ENCODE measurements at regions not wholly inside any gene's neighbourhood (a gene's known extent, or its start where the extent isn't known, plus 50 kb on each side); places are given as distances from the start of the nearest gene placed in this dataset.

DNA sequence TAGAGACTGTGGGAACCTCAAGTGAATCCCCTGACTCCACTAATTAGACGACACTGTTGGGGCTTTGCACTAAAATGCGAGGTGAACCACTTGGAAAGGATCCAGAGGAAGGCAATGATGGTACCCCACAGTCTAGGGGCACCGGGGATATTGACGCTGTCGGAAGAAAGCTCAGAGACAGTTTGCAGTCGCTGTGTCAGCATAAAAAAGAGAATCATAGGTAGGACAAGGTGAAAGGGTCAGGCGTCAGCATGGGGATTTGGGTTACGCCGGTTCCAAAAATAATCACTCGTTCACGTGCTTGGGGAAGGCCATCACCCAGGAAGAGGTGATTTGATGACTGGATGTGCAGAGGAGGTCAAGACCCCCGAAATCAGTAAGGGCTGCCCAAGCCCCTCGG, 598.0 kb upstream of the NOX3 start:
- TF ChIP-seq, protein P1, sequence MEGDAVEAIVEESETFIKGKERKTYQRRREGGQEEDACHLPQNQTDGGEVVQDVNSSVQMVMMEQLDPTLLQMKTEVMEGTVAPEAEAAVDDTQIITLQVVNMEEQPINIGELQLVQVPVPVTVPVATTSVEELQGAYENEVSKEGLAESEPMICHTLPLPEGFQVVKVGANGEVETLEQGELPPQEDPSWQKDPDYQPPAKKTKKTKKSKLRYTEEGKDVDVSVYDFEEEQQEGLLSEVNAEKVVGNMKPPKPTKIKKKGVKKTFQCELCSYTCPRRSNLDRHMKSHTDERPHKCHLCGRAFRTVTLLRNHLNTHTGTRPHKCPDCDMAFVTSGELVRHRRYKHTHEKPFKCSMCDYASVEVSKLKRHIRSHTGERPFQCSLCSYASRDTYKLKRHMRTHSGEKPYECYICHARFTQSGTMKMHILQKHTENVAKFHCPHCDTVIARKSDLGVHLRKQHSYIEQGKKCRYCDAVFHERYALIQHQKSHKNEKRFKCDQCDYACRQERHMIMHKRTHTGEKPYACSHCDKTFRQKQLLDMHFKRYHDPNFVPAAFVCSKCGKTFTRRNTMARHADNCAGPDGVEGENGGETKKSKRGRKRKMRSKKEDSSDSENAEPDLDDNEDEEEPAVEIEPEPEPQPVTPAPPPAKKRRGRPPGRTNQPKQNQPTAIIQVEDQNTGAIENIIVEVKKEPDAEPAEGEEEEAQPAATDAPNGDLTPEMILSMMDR (IDR thresholded peaks at IDR 0.05) = no peak
- no peak for TF ChIP-seq POLR2A (IDR thresholded peaks at IDR 0.05)

Measured in stomach (tissue), 4 donors.